ENCODE measurements at regions not wholly inside any gene's neighbourhood (a gene's known extent, or its start where the extent isn't known, plus 50 kb on each side); places are given as distances from the start of the nearest gene placed in this dataset.

DNA sequence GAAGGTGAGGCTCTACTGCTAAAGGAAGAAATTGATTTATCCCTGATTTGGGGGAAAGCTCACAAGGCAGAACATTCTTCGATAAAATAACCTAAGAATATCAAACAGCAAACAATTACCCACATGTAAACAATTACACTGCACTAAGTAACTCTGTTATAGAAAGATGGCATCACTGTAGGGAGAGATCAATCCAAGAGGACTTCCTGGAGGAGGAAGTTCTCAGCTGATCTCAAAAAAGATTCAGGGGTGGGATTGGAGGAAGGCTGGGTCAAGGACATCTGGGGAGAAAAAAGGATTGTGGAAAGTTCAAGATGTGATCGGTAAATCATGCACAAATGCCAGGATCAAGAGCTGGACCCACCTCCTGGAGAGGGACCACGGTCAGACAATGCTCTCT lies 361.0 kb upstream of the SULF2 start:
- intact Hi-C loops (cut with DNase I) = no loop called here
- Histone ChIP-seq H3K36me3 (no peaks in the 10 kb centered on the region), H3K9me3 (no peaks in the 10 kb centered on the region), H3K27ac (no peak overlapping the region), H3K4me1 (no peaks in the 10 kb centered on the region), H3K4me3 (no peak overlapping the region), H3K27me3 (no peaks in the 10 kb centered on the region)
- TF ChIP-seq, protein P1, sequence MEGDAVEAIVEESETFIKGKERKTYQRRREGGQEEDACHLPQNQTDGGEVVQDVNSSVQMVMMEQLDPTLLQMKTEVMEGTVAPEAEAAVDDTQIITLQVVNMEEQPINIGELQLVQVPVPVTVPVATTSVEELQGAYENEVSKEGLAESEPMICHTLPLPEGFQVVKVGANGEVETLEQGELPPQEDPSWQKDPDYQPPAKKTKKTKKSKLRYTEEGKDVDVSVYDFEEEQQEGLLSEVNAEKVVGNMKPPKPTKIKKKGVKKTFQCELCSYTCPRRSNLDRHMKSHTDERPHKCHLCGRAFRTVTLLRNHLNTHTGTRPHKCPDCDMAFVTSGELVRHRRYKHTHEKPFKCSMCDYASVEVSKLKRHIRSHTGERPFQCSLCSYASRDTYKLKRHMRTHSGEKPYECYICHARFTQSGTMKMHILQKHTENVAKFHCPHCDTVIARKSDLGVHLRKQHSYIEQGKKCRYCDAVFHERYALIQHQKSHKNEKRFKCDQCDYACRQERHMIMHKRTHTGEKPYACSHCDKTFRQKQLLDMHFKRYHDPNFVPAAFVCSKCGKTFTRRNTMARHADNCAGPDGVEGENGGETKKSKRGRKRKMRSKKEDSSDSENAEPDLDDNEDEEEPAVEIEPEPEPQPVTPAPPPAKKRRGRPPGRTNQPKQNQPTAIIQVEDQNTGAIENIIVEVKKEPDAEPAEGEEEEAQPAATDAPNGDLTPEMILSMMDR (IDR thresholded peaks at IDR 0.05) = no peak
- TF ChIP-seq POLR2AphosphoS5 (IDR thresholded peaks at IDR 0.05; ENCODE audit: insufficient read depth in 1 of 2, low read depth in 1 of 2) (no peak), POLR2A (IDR thresholded peaks at IDR 0.05) (no peak)
- DNase-seq (ENCODE audit: extremely low spot score in 2 of 2) = no peak

DNA sequence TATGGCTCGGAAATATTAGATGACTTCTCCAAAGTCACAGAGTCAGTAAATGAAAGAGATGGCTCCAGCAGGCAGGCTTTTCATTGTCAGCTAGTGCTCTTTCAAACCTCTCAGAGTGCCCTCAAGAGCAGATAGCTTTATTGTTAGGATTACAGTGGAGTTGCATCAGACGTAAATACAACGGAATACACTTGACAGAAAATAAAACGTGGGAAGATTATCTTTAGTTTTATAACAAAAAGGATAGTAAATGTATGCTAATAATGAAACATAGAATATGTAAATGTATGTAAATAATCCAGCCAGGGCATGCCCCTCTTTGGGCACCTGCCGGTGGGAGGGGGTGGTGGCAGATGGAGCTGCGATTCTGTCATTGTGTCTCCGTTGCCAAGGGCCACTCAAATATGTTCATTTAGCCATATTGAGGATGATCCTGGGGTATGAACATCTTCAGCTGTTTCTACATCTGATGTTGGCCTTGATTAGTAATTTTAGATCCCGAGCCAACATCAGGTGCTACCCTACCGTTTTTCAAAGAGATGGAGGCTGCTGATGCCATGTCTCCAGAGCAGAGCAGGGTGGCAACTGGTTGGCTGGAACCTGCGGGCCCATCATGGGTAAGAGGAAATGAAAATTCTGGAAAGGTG lies 358.3 kb upstream of the SULF2 start:
- intact Hi-C loops (cut with DNase I) = no loop called here
- no peaks in the 10 kb centered on the region for H3K4me1 ChIP-seq
- no peak overlapping the region for H3K27ac ChIP-seq

DNA sequence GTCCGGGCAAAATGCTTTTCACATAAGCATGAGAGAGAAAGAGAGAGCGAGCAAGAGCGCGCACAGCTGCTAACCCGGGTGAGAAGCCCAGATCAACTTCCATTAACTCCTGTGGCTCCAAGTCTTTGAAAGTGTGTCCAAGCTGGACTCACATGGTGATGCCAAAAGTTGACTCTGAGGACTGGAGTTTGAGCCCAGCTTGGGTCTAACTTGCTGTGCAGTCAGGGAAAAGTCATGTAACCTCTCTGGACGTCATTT lies 357.2 kb upstream of the SULF2 start:
- no peak overlapping the region for H3K27ac ChIP-seq
- H3K27me3 ChIP-seq = no peaks in the 10 kb centered on the region
- no peaks in the 10 kb centered on the region for H3K36me3 ChIP-seq
- no peaks in the 10 kb centered on the region for H3K4me1 ChIP-seq
- TF ChIP-seq, protein P1 (IDR thresholded peaks at IDR 0.05) = no peak
- no peak for TF ChIP-seq POLR2AphosphoS5 (IDR thresholded peaks at IDR 0.05; ENCODE audit: insufficient read depth in 1 of 2, low read depth in 1 of 2)
- TF ChIP-seq POLR2A (IDR thresholded peaks at IDR 0.05) = no peak
- H3K9me3 ChIP-seq = no peaks in the 10 kb centered on the region
- intact Hi-C loops (cut with DNase I) = no loop called here
- DNase-seq (ENCODE audit: extremely low spot score in 2 of 2) = no peak
- H3K4me3 ChIP-seq = no peak overlapping the region

More for the DNA sequence above, 358.3 kb upstream of the SULF2 start:
- Histone ChIP-seq H3K4me3 (no peak overlapping the region), H3K9me3 (no peaks in the 10 kb centered on the region), H3K36me3 (no peaks in the 10 kb centered on the region), H3K27me3 (no peaks in the 10 kb centered on the region)
- TF ChIP-seq, protein P1 (IDR thresholded peaks at IDR 0.05) = no peak
- TF ChIP-seq POLR2AphosphoS5 (IDR thresholded peaks at IDR 0.05; ENCODE audit: insufficient read depth in 1 of 2, low read depth in 1 of 2) (no peak), POLR2A (IDR thresholded peaks at IDR 0.05) (no peak)
- no peak for DNase-seq (ENCODE audit: extremely low spot score in 2 of 2)

DNA sequence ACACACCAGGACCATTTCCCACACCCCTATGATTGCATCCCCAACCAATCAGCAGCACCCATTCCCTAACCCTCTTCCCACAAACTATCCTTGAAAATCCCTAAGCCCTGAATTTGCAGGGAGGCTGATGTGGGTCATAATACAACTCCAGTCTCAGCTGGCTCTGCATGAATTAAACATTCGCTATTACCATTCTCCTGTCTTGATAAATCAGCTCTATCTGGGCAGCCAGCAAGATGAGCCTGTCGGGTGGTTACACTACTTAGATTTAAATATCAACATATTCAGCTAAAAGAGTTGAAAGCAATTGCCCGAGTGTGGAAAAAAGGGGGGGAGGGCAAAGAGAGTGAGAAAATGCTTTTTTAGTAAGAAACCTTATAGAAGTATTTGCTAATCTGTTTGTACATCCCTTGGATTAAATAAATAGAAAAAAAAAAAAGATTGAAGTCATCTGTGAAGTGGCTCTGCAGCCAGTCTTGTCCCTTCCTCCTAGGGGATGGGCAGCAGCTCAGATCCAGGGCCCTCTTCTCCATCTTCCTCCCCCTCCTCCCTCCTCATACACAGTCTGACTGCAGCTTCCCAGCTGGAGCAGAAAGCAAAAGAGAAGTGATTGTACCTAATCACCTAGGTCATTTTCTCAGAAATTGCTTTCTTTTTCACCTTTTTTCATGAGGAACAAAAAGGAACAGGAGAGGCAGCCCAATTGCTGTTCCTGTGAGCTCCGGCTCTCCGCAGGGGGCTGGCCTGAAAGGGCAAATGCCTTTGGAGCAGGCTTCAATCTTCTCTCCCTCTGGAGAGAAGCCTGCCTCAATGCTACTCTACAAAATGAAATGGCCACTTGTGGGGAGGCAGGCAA lies 356.6 kb upstream of the SULF2 start:
- no peak for DNase-seq (ENCODE audit: extremely low spot score in 2 of 2)
- intact Hi-C loops (cut with DNase I) = no loop called here

More for the DNA sequence above, 356.6 kb upstream of the SULF2 start:
- Histone ChIP-seq H3K4me1 (no peaks in the 10 kb centered on the region), H3K36me3 (no peaks in the 10 kb centered on the region), H3K27ac (no peak overlapping the region), H3K4me3 (no peak overlapping the region), H3K9me3 (no peaks in the 10 kb centered on the region), H3K27me3 (no peaks in the 10 kb centered on the region)
- TF ChIP-seq, protein P1 (IDR thresholded peaks at IDR 0.05) = no peak
